HS-27A (cell line): ENCODE measurements at regions not wholly inside any gene's neighbourhood (a gene's known extent, or its start where the extent isn't known, plus 50 kb on each side); places are given as distances from the start of the nearest gene placed in this dataset.
"Not testable (repeated sequence)": the region's sequence is repeated elsewhere in the genome, so short reads cannot be mapped to it uniquely, and the experiment has no call there.

Experiments used
- DNase-seq: peaks from one replicate; pipeline ENCODE4 v3.0.0-alpha.2; 2012; ENCODE audit warnings: low read depth, missing footprints

DNA sequence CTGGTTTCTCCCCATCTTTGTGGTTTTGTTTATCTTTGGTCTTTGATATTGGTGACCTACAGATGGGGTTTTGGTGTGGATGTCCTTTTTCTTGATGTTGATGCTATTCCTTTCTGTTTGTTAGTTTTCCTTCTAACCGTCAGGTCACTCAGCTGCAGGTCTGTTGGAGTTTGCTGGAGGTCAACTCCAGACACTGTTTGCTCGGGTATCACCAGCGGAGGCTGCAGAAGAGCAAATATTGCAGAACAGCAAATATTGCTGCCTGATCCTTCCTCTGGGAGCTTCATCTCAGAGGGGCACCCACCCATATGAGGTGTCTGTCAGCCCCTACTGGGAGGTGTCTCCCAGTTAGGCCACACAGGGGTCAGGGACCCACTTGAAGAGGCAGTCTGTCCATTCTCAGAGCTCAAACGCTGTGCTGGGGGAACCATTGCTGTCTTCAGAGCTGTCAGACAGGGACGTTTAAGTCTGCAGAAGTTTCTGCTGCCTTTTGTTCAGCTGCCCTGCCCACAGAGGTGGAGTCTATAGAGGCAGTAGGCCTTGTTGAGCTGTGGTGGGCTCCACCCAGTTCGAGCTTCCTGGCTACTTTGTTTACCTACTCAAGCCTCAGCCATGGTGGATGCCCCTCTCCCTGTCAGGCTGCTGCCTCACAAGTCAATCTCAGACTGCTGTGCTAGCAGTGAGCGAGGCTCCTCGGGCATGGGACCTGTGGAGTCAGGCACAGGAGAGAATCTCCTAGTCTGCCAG is 94.8 kb upstream of the BNIP2 start:
- DNase-seq = not testable (repeated sequence)

DNA sequence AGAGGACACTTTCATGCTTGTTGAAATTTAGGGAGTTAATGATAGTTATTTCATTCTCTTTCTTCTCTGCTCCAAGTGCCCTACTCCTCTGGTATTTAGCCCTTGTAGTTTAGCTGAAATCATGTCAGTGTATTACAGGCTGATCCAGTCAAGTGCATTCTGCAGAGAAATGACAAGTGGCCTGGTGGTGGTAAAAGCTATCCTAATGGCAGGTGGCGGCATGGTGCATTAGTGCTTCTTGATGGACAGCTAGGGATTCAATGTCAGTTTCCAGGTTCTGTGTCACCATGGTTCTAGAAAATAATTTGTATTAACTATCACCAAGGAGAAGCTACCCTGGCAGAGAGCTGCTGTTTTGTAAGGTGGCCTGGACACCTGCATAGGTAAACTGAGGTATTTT is 90.0 kb upstream of the BNIP2 start:
- DNase-seq = no peak

DNA sequence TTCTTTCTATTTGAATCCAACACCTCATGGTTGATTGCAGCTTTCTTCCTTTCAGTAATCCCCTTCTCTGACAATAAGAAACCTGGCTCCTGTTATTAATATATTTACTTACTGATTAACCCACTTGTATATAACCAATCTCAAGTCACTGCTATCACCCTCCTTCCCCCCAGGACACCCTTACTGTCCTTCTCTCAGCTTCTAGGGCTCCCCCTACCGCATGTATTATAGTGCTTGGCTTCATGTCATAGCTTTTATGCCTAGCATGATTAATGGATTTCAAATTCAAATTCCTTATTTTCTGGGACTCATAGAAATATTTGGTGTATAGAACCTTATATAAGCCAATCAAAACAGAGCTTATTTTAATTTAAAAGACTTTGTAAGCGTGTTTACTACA is 75.7 kb upstream of the BNIP2 start:
- no peak for DNase-seq

DNA sequence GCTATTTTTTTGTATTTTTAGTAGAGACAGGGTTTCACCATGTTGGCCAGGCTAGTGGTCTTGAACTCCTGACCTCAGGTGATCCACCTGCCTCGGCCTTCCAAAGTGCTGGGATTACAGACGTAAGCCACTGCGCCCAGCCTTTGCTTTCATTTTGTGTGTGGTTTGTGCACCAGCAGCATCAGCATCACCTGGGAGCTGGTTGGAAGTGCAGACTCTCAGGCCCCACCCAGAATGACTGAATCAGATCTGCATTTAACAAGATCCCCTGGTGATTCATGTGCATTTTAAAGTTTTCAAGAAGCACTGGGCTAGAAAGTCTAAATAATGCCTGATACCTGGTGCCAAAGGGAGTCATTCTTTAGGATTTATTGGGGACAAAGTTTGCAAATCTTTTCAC is 73.4 kb upstream of the BNIP2 start:
- DNase-seq = no peak

DNA sequence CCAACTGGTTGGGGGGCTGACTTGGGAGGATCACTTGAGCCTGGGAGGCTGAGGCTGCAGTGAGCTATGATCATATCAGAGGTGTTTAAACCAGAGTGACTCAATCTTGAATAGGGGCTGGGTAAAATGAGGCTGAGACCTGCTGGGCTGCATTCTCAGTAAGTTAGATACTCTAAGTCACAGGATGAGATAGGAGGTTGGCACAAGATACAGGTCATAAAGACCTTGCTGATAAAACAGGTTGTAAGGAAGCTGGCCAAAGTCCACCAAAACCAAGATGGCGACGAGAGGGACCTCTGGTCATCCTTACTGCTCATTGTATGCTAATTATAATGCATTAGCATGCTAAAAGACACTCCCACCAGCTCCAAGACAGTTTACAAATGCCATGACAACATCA is 71.1 kb upstream of the BNIP2 start:
- DNase-seq = not testable (repeated sequence)

DNA sequence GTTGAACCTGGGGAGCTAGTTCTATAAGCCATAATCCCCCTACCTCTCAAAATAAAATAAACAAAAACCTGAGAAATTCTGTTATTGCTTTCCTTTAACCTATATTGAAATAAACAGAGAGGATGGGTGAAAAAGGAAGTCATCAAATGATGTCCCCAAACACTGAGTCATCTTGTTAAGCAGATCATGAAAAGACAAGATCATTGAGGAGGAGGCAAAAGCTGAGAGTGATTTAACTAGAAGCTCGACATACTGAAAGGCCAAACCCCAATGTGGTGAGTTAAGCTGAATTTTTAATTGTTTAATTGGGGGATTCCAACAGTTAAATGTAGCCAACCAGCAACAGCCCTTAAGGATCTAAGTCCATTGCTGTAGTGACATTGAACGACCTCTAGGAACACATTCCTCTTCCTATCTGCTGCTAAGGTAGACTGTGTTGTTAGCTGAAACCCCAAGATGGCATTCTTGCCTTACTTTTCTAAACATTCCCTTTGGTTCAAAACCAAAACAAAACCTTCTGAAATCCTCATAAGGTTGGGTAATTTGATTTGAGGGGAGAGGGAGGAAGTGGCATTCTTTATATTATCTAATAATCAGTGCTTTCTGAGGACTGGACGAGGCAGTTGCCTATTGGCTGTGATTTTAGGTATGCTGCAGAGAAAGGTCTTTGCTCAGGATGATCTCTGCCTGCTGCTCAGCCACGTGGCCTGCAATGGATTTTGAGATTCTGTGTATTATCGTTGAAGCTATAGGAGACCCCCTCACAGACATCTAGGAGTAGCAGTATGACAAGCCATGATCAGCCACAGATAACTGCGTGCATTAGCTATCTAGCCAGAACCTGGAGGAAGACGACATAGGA is 62.7 kb upstream of the BNIP2 start:
- no peak for DNase-seq

DNA sequence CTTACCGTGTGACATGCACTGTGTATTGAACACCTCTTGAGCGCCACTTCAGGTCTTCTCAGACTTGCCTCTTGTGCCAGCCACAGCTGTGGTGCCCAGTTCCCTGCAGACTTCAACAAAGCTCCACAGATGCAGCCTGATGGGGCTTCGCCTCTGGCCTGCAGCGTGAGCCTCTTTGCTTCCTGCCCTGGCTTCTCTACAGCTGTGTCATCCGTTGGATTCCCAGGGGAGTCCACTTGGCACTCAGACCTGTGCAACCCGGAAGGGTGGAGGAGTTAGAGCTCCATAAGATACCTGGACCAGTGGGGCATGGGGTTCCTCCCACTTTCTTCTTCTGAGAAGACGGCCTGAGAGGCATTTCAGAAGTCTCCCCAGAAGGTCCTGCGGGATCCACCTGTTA is 57.7 kb upstream of the BNIP2 start:
- no peak for DNase-seq

DNA sequence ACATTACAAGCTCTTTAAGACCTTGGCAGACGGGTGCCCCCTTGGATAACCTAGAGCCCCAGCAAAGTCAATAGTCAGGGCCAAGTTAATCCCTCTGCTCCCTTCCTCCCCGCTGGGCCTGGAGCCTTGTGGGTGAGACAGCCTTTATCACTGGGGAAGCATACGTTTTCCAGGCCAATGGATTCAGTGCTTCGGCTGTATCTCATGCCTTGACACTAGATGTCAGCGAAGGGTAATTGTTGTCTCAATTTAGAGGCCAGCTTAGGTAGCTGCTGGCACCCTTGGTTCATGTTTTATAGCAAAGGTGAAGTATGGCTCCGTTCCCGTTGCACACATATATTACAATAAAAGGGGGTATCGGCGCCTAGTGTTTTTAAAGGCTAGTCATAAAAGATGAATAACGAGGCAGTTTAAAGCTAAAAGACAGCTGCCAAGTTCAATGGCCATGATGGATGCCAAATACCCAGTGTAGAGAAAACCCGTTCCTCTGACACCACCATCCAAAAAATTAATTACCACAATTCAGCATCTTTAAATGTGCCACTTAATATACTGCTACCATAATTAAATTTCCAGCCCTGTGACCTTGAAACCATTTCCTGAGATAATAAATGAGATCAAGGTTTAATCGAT is 52.3 kb upstream of the BNIP2 start:
- no peak for DNase-seq

DNA sequence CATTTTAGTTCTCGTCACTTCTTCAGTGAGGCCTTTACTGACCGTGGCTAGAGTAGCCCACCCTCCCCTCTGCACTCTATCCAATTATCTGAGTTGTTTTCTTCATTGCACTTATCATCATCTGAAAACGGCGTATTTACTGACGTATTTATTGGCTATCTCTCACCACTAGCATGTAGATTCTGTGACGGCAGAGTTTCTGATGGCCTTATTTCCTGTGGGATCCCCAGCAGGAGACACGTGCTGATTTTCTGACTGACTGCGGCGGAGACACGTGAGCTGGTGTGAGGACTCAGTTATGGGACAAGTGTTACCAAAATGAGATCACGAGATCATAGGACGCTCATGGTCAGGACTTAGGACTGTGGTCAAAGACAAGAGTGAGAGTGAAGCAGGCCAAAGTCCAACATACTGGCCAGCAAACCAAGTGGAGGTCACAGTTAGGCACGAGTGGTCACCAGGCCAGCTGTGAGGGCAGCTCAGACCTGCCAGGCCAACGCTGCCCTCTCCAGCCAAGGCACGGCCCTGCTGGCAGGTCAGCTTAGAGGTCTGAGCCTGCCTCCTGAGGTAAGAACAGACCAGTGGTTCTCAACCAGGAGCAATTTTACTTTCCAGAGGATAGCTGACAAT is 50.6 kb upstream of the BNIP2 start:
- no peak for DNase-seq
